HG03432 (cell line): ENCODE measurements at regions not wholly inside any gene's neighbourhood (a gene's known extent, or its start where the extent isn't known, plus 50 kb on each side); places are given as distances from the start of the nearest gene placed in this dataset.
"Not testable (repeated sequence)": the region's sequence is repeated elsewhere in the genome, so short reads cannot be mapped to it uniquely, and the experiment has no call there.

Source experiments
- ATAC-seq: cut with Tn5 transposase; IDR thresholded peaks from one replicate; pipeline ENCODE4 v1.9.1; 2021; ENCODE audit warnings: mild to moderate bottlenecking, moderate library complexity; ENCODE audit not compliant: unreplicated experiment

DNA sequence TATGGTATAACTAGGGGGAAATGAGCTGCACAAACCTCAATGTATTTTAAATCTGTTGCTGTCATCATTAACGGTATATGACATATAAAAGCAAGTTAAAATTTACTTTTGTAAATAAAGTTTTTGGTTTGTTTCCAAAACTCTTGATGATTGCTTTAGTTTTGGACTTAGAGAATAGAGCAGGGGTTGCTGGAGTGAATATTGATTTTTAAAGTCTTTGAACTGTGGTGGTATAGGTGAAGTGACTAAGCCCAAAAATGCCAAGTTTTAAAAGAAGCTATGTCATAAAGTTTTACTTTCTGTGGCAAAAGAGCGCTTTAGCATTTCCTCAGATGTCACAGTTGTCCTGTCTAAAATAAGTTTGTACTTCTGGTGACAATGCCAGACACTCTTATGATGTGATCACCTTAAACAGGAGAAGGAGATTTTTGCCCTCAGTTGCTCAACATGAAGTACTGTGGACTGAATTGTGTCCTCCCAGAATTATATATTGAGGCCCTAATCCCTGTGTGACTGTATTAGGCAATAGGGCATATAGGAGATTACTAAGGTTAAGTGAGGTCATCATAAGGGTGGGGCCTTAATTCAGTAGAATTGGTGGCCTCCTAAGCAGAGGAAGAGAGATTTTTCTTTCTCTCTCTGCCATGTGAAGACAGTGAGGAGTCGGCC lies 175.2 kb upstream of the PLGLB1 start:
- ATAC-seq, result not testable (repeated sequence)

- not testable (repeated sequence) for ATAC-seq
These were observed 176.8 kb upstream of the PLGLB1 start for GRCh38 chr2:87198422-87198821.

DNA sequence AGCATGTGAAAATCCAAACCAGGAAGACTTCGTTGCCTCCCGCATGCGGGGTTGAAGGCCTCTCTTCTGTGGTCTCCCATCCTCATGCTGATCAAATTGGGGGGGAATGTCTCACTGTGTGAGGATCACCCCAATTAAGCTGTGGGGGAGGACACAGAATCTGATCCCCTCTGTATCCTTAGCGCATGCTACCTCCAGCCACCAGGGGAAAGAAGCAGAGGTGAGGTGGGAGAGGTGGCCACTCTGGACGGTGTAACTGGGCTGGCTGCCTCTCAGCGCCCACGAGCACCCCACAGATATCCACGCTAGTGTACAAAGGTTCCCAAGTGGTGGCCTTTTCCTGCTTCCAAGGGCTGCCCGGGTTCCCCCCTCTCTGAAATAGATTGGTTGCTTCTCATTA lies 177.6 kb upstream of the PLGLB1 start:
- ATAC-seq, result not testable (repeated sequence)

- not testable (repeated sequence) for ATAC-seq
These were observed 183.0 kb upstream of the PLGLB1 start for GRCh38 chr2:87204569-87205147.

DNA sequence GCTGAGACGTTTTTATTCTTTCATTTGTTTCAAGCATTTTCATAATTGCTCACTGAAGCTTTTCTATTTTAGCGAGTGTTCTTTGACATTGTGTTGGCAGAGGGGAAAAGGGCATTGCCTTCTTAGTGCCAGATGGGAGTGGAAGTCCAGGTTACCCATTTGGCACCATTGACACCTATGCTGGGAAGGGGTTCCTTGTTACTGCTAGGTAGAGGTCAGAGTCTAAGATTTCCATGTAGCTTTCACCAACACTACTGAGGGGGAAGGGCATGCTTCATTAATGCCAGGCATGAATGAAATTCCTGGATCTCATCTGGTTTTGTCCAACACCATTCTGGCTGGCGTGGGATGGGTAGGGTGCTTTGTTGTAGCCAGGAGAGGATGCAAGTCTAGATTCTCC lies 191.3 kb upstream of the PLGLB1 start:
- not testable (repeated sequence) for ATAC-seq

- not testable (repeated sequence) for ATAC-seq
These were observed 195.4 kb upstream of the PLGLB1 start for GRCh38 chr2:87217005-87217404.

GRCh38 chr2:87217741-87218410 lies 196.2 kb upstream of the PLGLB1 start:
- ATAC-seq, result not testable (repeated sequence)

DNA sequence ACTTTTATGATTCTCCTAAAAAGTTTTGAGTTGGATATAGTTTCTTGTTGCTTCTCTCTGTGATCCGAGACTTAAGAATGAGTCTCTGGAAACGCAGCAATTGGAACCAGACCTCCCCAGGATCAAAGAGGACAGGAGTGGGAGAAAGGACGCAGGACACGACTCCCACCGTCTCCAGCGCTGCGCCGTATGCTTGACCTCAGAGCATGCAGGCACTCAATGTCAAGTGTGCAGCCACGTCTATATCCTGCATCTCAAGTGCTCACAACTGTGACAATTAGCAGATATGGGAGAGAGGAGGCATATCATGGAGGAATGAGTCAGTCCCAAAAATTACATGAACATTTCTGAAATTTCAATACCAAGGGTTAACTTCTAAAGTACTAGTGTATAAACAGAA lies 199.0 kb upstream of the PLGLB1 start:
- ATAC-seq, result not testable (repeated sequence)

DNA sequence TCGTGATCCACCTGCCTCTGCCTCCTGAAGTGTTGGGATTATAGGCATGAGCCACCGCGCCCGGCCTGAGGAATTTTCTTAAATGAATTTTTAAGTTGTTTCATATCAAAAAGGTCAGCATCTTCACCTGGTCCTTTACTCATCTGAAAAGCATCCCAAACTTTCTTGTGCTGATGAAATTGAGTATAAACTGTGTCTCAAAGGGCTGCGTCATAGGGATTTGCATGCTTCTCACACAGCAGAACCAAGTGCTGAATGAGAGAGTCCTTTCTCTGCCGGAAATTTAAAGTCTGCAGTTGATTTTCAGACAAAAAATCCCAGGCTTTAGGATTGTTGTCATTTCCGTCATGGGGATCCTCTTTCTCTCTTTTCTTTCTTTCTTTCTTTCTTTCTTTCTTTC lies 200.5 kb upstream of the PLGLB1 start:
- not testable (repeated sequence) for ATAC-seq

GRCh38 chr2:87223873-87224272 lies 202.2 kb upstream of the PLGLB1 start:
- ATAC-seq, result not testable (repeated sequence)

- ATAC-seq, result peak; percentile 51
These were observed 207.5 kb upstream of the PLGLB1 start for GRCh38 chr2:87229091-87229689.

GRCh38 chr2:87229964-87230363 lies 208.3 kb upstream of the PLGLB1 start:
- ATAC-seq, result not testable (repeated sequence)

DNA sequence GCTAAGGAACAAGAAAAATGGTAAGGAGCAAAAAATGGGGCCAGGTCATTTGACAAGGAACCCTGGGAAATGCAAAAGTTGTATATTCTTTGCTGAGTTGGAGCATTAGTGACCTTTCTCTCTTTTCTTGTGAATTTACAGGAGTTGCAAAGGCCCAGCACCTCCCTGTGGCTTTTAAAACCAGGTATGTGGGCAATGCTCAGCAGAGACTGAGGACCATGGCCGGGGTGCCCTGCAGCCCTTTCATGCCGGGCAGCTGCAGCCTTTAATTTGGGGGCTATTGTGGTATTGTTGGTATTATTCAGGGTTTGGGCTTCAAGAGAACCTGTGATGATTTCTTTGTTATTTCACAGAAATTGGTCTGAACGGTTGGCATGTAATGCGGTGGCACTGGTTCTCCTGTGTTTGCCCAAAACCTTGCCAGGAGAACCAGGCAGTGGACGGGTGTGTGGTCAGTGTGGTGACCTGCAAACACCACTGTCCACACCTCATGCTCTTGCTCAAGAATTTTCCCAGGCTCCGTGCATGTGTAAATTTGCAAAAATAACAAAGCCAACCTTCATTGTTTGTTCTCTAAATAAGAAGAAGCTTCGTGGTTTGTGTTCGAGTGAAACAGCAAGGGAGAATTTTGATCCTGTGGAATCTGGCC lies 213.8 kb upstream of the PLGLB1 start:
- not testable (repeated sequence) for ATAC-seq

- not testable (repeated sequence) for ATAC-seq
These were observed 216.1 kb upstream of the PLGLB1 start for GRCh38 chr2:87237570-87238336.

GRCh38 chr2:87239558-87240215 lies 218.0 kb upstream of the PLGLB1 start:
- ATAC-seq, result not testable (repeated sequence)

DNA sequence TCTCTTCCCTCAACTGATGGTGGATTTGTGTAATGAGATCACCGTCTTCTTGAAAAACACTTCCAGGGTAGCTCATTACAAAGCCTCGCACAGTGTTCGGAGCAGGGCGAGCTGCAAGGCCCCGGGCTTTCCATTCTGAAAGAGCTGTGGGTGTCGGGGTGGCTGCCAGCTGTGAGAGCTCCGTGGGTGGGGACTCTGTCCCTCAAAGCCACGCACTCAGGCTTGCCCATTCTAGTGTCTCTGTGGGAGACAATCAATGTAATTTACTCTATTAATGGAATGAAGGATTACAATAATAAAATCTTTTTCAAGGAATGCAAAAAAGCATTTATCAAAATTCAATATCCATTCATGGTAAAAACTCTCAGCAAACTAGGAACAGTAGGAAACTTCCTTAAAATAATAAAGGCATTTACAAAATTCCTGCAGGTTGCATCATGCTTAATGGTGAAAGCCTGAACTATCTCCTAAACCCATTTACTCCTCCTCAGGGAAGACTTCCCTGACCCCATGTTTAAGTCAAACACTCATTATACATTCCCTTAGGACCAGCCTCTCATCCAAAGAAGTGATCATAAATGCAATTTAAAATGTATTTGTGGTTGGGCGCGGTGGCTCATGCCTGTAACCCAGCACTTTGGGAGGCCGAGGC lies 224.5 kb upstream of the PLGLB1 start:
- ATAC-seq, result not testable (repeated sequence)

- not testable (repeated sequence) for ATAC-seq
These were observed 230.4 kb upstream of the PLGLB1 start for GRCh38 chr2:87252046-87252445.

DNA sequence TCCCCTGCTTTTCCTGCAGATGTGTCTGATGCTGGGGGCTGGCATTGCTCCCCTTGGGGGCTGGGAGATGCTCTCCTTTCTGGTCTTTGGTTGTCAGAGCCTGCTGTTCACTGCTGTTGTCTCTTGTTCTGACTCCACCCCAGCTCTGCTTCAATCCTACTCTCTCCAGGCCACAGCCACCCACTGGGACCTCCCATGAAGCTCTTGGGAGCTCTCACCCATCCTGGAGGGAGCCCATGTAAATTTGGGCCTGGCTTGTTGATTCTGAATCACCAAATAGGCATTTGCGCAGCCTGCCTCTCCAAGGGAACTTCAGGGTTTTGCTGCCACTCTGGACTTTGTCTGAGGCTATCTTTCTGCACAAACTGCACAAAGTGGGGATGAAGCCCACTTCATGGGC lies 232.9 kb upstream of the PLGLB1 start:
- not testable (repeated sequence) for ATAC-seq

- ATAC-seq, result not testable (repeated sequence)
These were observed 233.8 kb upstream of the PLGLB1 start for GRCh38 chr2:87255410-87255809.
